ENCODE measurements at regions not wholly inside any gene's neighbourhood (a gene's known extent, or its start where the extent isn't known, plus 50 kb on each side); places are given as distances from the start of the nearest gene placed in this dataset.

GRCh38 chr2:234376229-234376628 is 120.7 kb downstream of the ARL4C start:
- Histone ChIP-seq H3K36me3 (ENCODE audit: control insufficient read depth, insufficient read depth, low read length) (no peaks in the 10 kb centered on the region), H3K4me3 (ENCODE audit: low read depth, low read length) (no peak overlapping the region), H3K27me3 (ENCODE audit: control insufficient read depth, insufficient read depth, low read length) (no peaks in the 10 kb centered on the region)
- TF ChIP-seq, protein P1, sequence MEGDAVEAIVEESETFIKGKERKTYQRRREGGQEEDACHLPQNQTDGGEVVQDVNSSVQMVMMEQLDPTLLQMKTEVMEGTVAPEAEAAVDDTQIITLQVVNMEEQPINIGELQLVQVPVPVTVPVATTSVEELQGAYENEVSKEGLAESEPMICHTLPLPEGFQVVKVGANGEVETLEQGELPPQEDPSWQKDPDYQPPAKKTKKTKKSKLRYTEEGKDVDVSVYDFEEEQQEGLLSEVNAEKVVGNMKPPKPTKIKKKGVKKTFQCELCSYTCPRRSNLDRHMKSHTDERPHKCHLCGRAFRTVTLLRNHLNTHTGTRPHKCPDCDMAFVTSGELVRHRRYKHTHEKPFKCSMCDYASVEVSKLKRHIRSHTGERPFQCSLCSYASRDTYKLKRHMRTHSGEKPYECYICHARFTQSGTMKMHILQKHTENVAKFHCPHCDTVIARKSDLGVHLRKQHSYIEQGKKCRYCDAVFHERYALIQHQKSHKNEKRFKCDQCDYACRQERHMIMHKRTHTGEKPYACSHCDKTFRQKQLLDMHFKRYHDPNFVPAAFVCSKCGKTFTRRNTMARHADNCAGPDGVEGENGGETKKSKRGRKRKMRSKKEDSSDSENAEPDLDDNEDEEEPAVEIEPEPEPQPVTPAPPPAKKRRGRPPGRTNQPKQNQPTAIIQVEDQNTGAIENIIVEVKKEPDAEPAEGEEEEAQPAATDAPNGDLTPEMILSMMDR (IDR thresholded peaks at IDR 0.05; ENCODE audit: insufficient read depth, low read length, poor library complexity, severe bottlenecking): no peak
- DNase-seq (ENCODE audit: low read depth): no peak

DNA sequence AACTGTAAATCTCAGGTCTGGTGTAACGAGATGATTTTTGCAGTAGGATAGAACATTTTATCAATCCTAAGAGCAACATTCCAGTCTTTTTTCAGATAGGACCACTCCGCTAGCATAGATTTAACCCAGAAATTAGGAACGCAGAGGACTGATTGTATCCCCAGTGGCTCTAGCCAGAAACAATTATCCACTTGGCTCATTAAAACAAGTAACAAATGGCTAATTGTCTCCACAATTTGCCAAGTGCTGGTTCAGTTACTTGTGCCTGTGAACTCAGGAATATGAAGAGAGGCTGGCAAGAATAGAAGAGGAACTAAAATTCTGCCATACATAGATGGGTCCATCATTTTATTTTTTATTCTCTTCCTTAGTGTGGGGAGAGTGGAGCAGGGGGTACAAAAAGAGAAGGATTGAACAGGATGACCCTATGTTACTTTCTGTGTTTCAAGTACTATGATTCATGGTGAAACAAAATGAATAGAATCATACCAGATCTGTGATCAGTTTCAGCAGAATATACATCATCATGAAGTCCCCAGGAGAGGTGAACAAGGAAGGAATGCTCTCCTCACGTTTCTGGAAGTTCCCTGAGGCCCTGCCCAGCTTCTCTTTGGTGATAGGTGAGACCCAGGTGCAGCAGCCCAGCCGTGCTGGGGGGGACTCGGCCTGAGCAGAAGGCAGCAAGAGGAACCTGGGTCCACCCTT is 121.6 kb downstream of the ARL4C start:
- no peaks in the 10 kb centered on the region for H3K36me3 ChIP-seq (ENCODE audit: control insufficient read depth, insufficient read depth, low read length)
- TF ChIP-seq, protein P1 (IDR thresholded peaks at IDR 0.05; ENCODE audit: insufficient read depth, low read length, poor library complexity, severe bottlenecking): no peak
- no peak for DNase-seq (ENCODE audit: low read depth)
- no peak overlapping the region for H3K4me3 ChIP-seq (ENCODE audit: low read depth, low read length)
- H3K27me3 ChIP-seq (ENCODE audit: control insufficient read depth, insufficient read depth, low read length): no peaks in the 10 kb centered on the region

- DNase-seq (ENCODE audit: low read depth): no peak
- Histone ChIP-seq H3K36me3 (ENCODE audit: control insufficient read depth, insufficient read depth, low read length) (no peaks in the 10 kb centered on the region), H3K4me3 (ENCODE audit: low read depth, low read length) (no peak overlapping the region), H3K27me3 (ENCODE audit: control insufficient read depth, insufficient read depth, low read length) (no peaks in the 10 kb centered on the region)
- TF ChIP-seq, protein P1 (IDR thresholded peaks at IDR 0.05; ENCODE audit: insufficient read depth, low read length, poor library complexity, severe bottlenecking): no peak
These were observed 122.1 kb downstream of the ARL4C start for GRCh38 chr2:234374736-234375135.

GRCh38 chr2:234374150-234374508 is 122.8 kb downstream of the ARL4C start:
- Histone ChIP-seq H3K4me3 (ENCODE audit: low read depth, low read length) (no peak overlapping the region), H3K36me3 (ENCODE audit: control insufficient read depth, insufficient read depth, low read length) (no peaks in the 10 kb centered on the region), H3K27me3 (ENCODE audit: control insufficient read depth, insufficient read depth, low read length) (no peaks in the 10 kb centered on the region)
- TF ChIP-seq, protein P1 (IDR thresholded peaks at IDR 0.05; ENCODE audit: insufficient read depth, low read length, poor library complexity, severe bottlenecking): no peak
- DNase-seq (ENCODE audit: low read depth): no peak

DNA sequence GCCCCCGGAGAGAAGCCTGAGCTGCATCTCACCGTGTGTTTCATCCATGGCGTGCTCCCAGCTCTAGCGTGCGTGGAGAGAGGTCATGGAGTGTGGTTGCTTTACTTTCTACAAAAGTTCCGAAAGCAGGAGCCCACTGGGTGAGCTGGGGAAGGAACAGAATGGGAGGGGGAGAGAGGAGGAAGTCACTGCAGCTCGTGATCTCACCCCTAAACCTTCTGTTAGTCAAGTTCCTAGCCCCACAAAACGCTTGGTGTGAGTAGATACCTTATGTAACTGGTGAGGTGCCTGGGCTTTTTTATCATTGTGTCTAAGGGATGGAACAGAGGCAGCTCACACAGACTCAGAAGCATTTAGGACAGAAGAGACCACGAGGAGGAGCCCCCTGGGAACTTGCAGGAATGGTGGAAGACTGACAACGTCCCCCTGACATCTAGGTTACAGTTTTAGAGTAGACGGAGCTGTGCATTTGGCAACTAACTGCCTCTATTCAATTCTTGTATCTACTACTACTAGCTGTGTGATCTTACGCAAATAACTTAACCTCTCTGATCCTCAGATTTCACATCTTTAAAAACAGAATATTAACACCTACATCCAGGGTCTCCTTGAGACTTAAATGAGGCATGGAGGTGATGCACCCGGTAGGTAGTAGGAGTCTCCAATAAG is 123.3 kb downstream of the ARL4C start:
- Histone ChIP-seq H3K36me3 (ENCODE audit: control insufficient read depth, insufficient read depth, low read length) (no peaks in the 10 kb centered on the region), H3K4me3 (ENCODE audit: low read depth, low read length) (no peak overlapping the region), H3K27me3 (ENCODE audit: control insufficient read depth, insufficient read depth, low read length) (no peaks in the 10 kb centered on the region)
- TF ChIP-seq, protein P1 (IDR thresholded peaks at IDR 0.05; ENCODE audit: insufficient read depth, low read length, poor library complexity, severe bottlenecking): no peak
- no peak for DNase-seq (ENCODE audit: low read depth)
